ENCODE measurements at regions not wholly inside any gene's neighbourhood (a gene's known extent, or its start where the extent isn't known, plus 50 kb on each side); places are given as distances from the start of the nearest gene placed in this dataset.

GRCh38 chr1:61602663-61603062 is 122.3 kb downstream of the TM2D1 start:
- Histone ChIP-seq H3K4me3 (ENCODE audit: insufficient read length, low read depth) (no peak overlapping the region), H3K36me3 (ENCODE audit: insufficient read depth, insufficient read length, low read length) (no peaks in the 10 kb centered on the region), H3K9ac (ENCODE audit: insufficient read length, low read depth) (no peak overlapping the region), H3K27me3 (ENCODE audit: insufficient read depth, insufficient read length) (no peaks in the 10 kb centered on the region), H3K4me1 (ENCODE audit: insufficient read depth, insufficient read length) (no peaks in the 10 kb centered on the region), H3K9me3 (ENCODE audit: insufficient read depth, low read length) (0 out of 2 replicates have a peak, but pooled peaks cover 2% of the 10 kb centered on the region)
- TF ChIP-seq ZNF274 (IDR thresholded peaks at IDR 0.05; ENCODE audit: low read depth, low read length), result no peak
- no peak for TF ChIP-seq SUZ12 (IDR thresholded peaks at IDR 0.05; ENCODE audit: extremely low read depth, insufficient read depth, insufficient read length)
- no peak for TF ChIP-seq YY1 (IDR thresholded peaks at IDR 0.05; ENCODE audit: insufficient read depth, insufficient read length)
- no peak for DNase-seq (ENCODE audit: low read depth, low spot score)

GRCh38 chr1:61597601-61598000 is 127.3 kb downstream of the TM2D1 start:
- Histone ChIP-seq H3K4me1 (ENCODE audit: insufficient read depth, insufficient read length) (no peaks in the 10 kb centered on the region), H3K4me3 (ENCODE audit: insufficient read length, low read depth) (no peak overlapping the region), H3K36me3 (ENCODE audit: insufficient read depth, insufficient read length, low read length) (no peaks in the 10 kb centered on the region), H3K9me3 (ENCODE audit: insufficient read depth, low read length) (peaks cover 8% of the 10 kb centered on the region; the same call in 1 of the 2 replicates), H3K9ac (ENCODE audit: insufficient read length, low read depth) (no peak overlapping the region), H3K27me3 (ENCODE audit: insufficient read depth, insufficient read length) (no peaks in the 10 kb centered on the region)
- DNase-seq (ENCODE audit: low read depth, low spot score), result no peak
- TF ChIP-seq SUZ12 (IDR thresholded peaks at IDR 0.05; ENCODE audit: extremely low read depth, insufficient read depth, insufficient read length) (no peak), YY1 (IDR thresholded peaks at IDR 0.05; ENCODE audit: insufficient read depth, insufficient read length) (no peak), ZNF274 (IDR thresholded peaks at IDR 0.05; ENCODE audit: low read depth, low read length) (no peak)

- Histone ChIP-seq H3K4me1 (ENCODE audit: insufficient read depth, insufficient read length) (no peaks in the 10 kb centered on the region), H3K9ac (ENCODE audit: insufficient read length, low read depth) (no peak overlapping the region), H3K9me3 (ENCODE audit: insufficient read depth, low read length) (peaks cover 8% of the 10 kb centered on the region; the same call in 1 of the 2 replicates), H3K36me3 (ENCODE audit: insufficient read depth, insufficient read length, low read length) (no peaks in the 10 kb centered on the region), H3K4me3 (ENCODE audit: insufficient read length, low read depth) (no peak overlapping the region), H3K27me3 (ENCODE audit: insufficient read depth, insufficient read length) (peaks cover 5% of the 10 kb centered on the region)
- DNase-seq (ENCODE audit: low read depth, low spot score), result no peak
- TF ChIP-seq SUZ12 (IDR thresholded peaks at IDR 0.05; ENCODE audit: extremely low read depth, insufficient read depth, insufficient read length) (no peak), ZNF274 (IDR thresholded peaks at IDR 0.05; ENCODE audit: low read depth, low read length) (no peak), YY1 (IDR thresholded peaks at IDR 0.05; ENCODE audit: insufficient read depth, insufficient read length) (no peak)
These were observed 131.6 kb downstream of the TM2D1 start for GRCh38 chr1:61593331-61593730.

- no peak overlapping the region for H3K4me3 ChIP-seq (ENCODE audit: insufficient read length, low read depth)
- no peaks in the 10 kb centered on the region for H3K9me3 ChIP-seq (ENCODE audit: insufficient read depth, low read length)
- DNase-seq (ENCODE audit: low read depth, low spot score), result no peak
- no peak overlapping the region for H3K9ac ChIP-seq (ENCODE audit: insufficient read length, low read depth)
- no peaks in the 10 kb centered on the region for H3K4me1 ChIP-seq (ENCODE audit: insufficient read depth, insufficient read length)
- H3K27me3 ChIP-seq (ENCODE audit: insufficient read depth, insufficient read length), result peaks cover 5% of the 10 kb centered on the region
- H3K36me3 ChIP-seq (ENCODE audit: insufficient read depth, insufficient read length, low read length), result no peaks in the 10 kb centered on the region
- TF ChIP-seq YY1 (IDR thresholded peaks at IDR 0.05; ENCODE audit: insufficient read depth, insufficient read length), result no peak
- TF ChIP-seq ZNF274 (IDR thresholded peaks at IDR 0.05; ENCODE audit: low read depth, low read length), result no peak
- no peak for TF ChIP-seq SUZ12 (IDR thresholded peaks at IDR 0.05; ENCODE audit: extremely low read depth, insufficient read depth, insufficient read length)
These were observed 133.6 kb downstream of the TM2D1 start for GRCh38 chr1:61591351-61591750.

GRCh38 chr1:61588736-61589672 is 135.9 kb downstream of the TM2D1 start:
- H3K9ac ChIP-seq (ENCODE audit: insufficient read length, low read depth), result no peak overlapping the region
- H3K27me3 ChIP-seq (ENCODE audit: insufficient read depth, insufficient read length), result peaks cover 5% of the 10 kb centered on the region
- H3K4me1 ChIP-seq (ENCODE audit: insufficient read depth, insufficient read length), result no peaks in the 10 kb centered on the region
- DNase-seq (ENCODE audit: low read depth, low spot score), result peak; percentile 83
- no peak overlapping the region for H3K4me3 ChIP-seq (ENCODE audit: insufficient read length, low read depth)
- H3K9me3 ChIP-seq (ENCODE audit: insufficient read depth, low read length), result no peaks in the 10 kb centered on the region
- no peaks in the 10 kb centered on the region for H3K36me3 ChIP-seq (ENCODE audit: insufficient read depth, insufficient read length, low read length)
- TF ChIP-seq YY1 (IDR thresholded peaks at IDR 0.05; ENCODE audit: insufficient read depth, insufficient read length) (no peak), ZNF274 (IDR thresholded peaks at IDR 0.05; ENCODE audit: low read depth, low read length) (no peak), SUZ12 (IDR thresholded peaks at IDR 0.05; ENCODE audit: extremely low read depth, insufficient read depth, insufficient read length) (no peak)

- no peaks in the 10 kb centered on the region for H3K4me1 ChIP-seq (ENCODE audit: insufficient read depth, insufficient read length)
- no peaks in the 10 kb centered on the region for H3K9me3 ChIP-seq (ENCODE audit: insufficient read depth, low read length)
- no peak overlapping the region for H3K4me3 ChIP-seq (ENCODE audit: insufficient read length, low read depth)
- no peak overlapping the region for H3K9ac ChIP-seq (ENCODE audit: insufficient read length, low read depth)
- no peaks in the 10 kb centered on the region for H3K27me3 ChIP-seq (ENCODE audit: insufficient read depth, insufficient read length)
- no peaks in the 10 kb centered on the region for H3K36me3 ChIP-seq (ENCODE audit: insufficient read depth, insufficient read length, low read length)
- DNase-seq (ENCODE audit: low read depth, low spot score), result no peak
- TF ChIP-seq YY1 (IDR thresholded peaks at IDR 0.05; ENCODE audit: insufficient read depth, insufficient read length) (no peak), SUZ12 (IDR thresholded peaks at IDR 0.05; ENCODE audit: extremely low read depth, insufficient read depth, insufficient read length) (no peak), ZNF274 (IDR thresholded peaks at IDR 0.05; ENCODE audit: low read depth, low read length) (no peak)
These were observed 139.2 kb downstream of the TM2D1 start for GRCh38 chr1:61585714-61586113.

GRCh38 chr1:61583703-61584102 is 141.2 kb downstream of the TM2D1 start:
- TF ChIP-seq YY1 (IDR thresholded peaks at IDR 0.05; ENCODE audit: insufficient read depth, insufficient read length), result no peak
- TF ChIP-seq ZNF274 (IDR thresholded peaks at IDR 0.05; ENCODE audit: low read depth, low read length), result no peak
- no peak for TF ChIP-seq SUZ12 (IDR thresholded peaks at IDR 0.05; ENCODE audit: extremely low read depth, insufficient read depth, insufficient read length)
- Histone ChIP-seq H3K9ac (ENCODE audit: insufficient read length, low read depth) (no peak overlapping the region), H3K4me1 (ENCODE audit: insufficient read depth, insufficient read length) (no peaks in the 10 kb centered on the region), H3K9me3 (ENCODE audit: insufficient read depth, low read length) (peaks cover 5% of the 10 kb centered on the region; the same call in 1 of the 2 replicates), H3K36me3 (ENCODE audit: insufficient read depth, insufficient read length, low read length) (no peaks in the 10 kb centered on the region), H3K4me3 (ENCODE audit: insufficient read length, low read depth) (no peak overlapping the region), H3K27me3 (ENCODE audit: insufficient read depth, insufficient read length) (no peaks in the 10 kb centered on the region)
- DNase-seq (ENCODE audit: low read depth, low spot score), result no peak
